ENCODE measurements at regions not wholly inside any gene's neighbourhood (a gene's known extent, or its start where the extent isn't known, plus 50 kb on each side); places are given as distances from the start of the nearest gene placed in this dataset.

GRCh38 chr3:27649277-27649676 is 72.8 kb downstream of the EOMES start:
- TF ChIP-seq GATA2 (IDR thresholded peaks at IDR 0.05; ENCODE audit: low read depth, low read length) = no peak
- TF ChIP-seq GATA3 (IDR thresholded peaks at IDR 0.05; ENCODE audit: low read depth, low read length) = no peak

Measured in SH-SY5Y (cell line).